GM19023 (cell line): ENCODE measurements at regions not wholly inside any gene's neighbourhood (a gene's known extent, or its start where the extent isn't known, plus 50 kb on each side); places are given as distances from the start of the nearest gene placed in this dataset.
"Not testable (repeated sequence)": the region's sequence is repeated elsewhere in the genome, so short reads cannot be mapped to it uniquely, and the experiment has no call there.

Experiments used
- ATAC-seq: cut with Tn5 transposase; IDR thresholded peaks from one replicate; pipeline ENCODE4 v1.9.1; 2021; ENCODE audit warnings: mild to moderate bottlenecking, moderate library complexity; ENCODE audit not compliant: unreplicated experiment

- ATAC-seq, result no peak
Observed at GRCh38 chr10:33673839-33674415, 339.5 kb upstream of the NRP1 start.

GRCh38 chr10:33669904-33670303 is 335.4 kb upstream of the NRP1 start:
- no peak for ATAC-seq

- ATAC-seq, result no peak
Observed at GRCh38 chr10:33666686-33667480, 332.4 kb upstream of the NRP1 start.

GRCh38 chr10:33665501-33665900 is 331.0 kb upstream of the NRP1 start:
- no peak for ATAC-seq

- ATAC-seq, result no peak
Observed at GRCh38 chr10:33664070-33664469, 329.6 kb upstream of the NRP1 start.

- ATAC-seq, result no peak
Observed at GRCh38 chr10:33661580-33662336, 327.3 kb upstream of the NRP1 start.

GRCh38 chr10:33660329-33660728 is 325.9 kb upstream of the NRP1 start:
- ATAC-seq, result no peak

GRCh38 chr10:33657913-33658312 is 323.4 kb upstream of the NRP1 start:
- no peak for ATAC-seq

- ATAC-seq, result no peak
Observed at GRCh38 chr10:33657154-33657908, 322.9 kb upstream of the NRP1 start.

GRCh38 chr10:33655921-33656320 is 321.5 kb upstream of the NRP1 start:
- no peak for ATAC-seq

- no peak for ATAC-seq
Observed at GRCh38 chr10:33655165-33655815, 320.8 kb upstream of the NRP1 start.

- ATAC-seq, result no peak
Observed at GRCh38 chr10:33653584-33654367, 319.3 kb upstream of the NRP1 start.

GRCh38 chr10:33652870-33653269 is 318.4 kb upstream of the NRP1 start:
- no peak for ATAC-seq

GRCh38 chr10:33650131-33650530 is 315.7 kb upstream of the NRP1 start:
- not testable (repeated sequence) for ATAC-seq

- no peak for ATAC-seq
Observed at GRCh38 chr10:33643042-33643441, 308.6 kb upstream of the NRP1 start.

- ATAC-seq, result no peak
Observed at GRCh38 chr10:33638891-33639290, 304.4 kb upstream of the NRP1 start.

- ATAC-seq, result no peak
Observed at GRCh38 chr10:33638374-33638773, 303.9 kb upstream of the NRP1 start.

- no peak for ATAC-seq
Observed at GRCh38 chr10:33635967-33636515, 301.6 kb upstream of the NRP1 start.

- no peak for ATAC-seq
Observed at GRCh38 chr10:33632432-33632831, 298.0 kb upstream of the NRP1 start.

- no peak for ATAC-seq
Observed at GRCh38 chr10:33631991-33632390, 297.5 kb upstream of the NRP1 start.
